ENCODE measurements at regions not wholly inside any gene's neighbourhood (a gene's known extent, or its start where the extent isn't known, plus 50 kb on each side); places are given as distances from the start of the nearest gene placed in this dataset.
A peak's percentile ranks its signal among the peaks of the same experiment; 100 is the strongest.
"Not testable (repeated sequence)": the region's sequence is repeated elsewhere in the genome, so short reads cannot be mapped to it uniquely, and the experiment has no call there.

GRCh38 chr12:100061814-100062213 lies 77.1 kb upstream of the ANKS1B start:
- Histone ChIP-seq H3K27me3 (no peaks in the 10 kb centered on the region), H3K27ac (no peak overlapping the region), H3K36me3 (peaks cover 14 to 89% (median 71%) of the 10 kb centered on the region in 4 donors), H3K4me1 (no peaks in the 10 kb centered on the region), H3K4me3 (no peak overlapping the region), H3K9me3 (peaks cover 0 to 14% (median 5%) of the 10 kb centered on the region in 4 donors)
- DNase-seq: no peak
- 82 to 93% (median 92%) methylated on average over 3 of the region's 3 CpGs for WGBS, 5 donors
- intact Hi-C loops (cut with DNase I; ENCODE audit: low total_unique reads): no loop called here
- TF ChIP-seq EP300 (IDR thresholded peaks at IDR 0.05) (no peak), POLR2A (IDR thresholded peaks at IDR 0.05) (no peak), CTCF (IDR thresholded peaks at IDR 0.05) (no peak)

GRCh38 chr12:100058482-100059029 lies 73.8 kb upstream of the ANKS1B start:
- H3K9me3 ChIP-seq: no peaks in the 10 kb centered on the region
- no peaks in the 10 kb centered on the region for H3K27me3 ChIP-seq
- 72 to 88% (median 78%) methylated on average over 3 of the region's 3 CpGs for WGBS, 5 donors
- DNase-seq: peak in 1 of 2 donors; percentile 26
- intact Hi-C loops (cut with DNase I; ENCODE audit: low total_unique reads): no loop called here
- H3K4me1 ChIP-seq: peaks cover 0 to 2% (median 0%) of the 10 kb centered on the region in 4 donors
- no peak overlapping the region for H3K27ac ChIP-seq
- peaks cover 18 to 80% (median 73%) of the 10 kb centered on the region in 4 donors for H3K36me3 ChIP-seq
- no peak for TF ChIP-seq POLR2AphosphoS5 (IDR thresholded peaks at IDR 0.05)
- H3K4me3 ChIP-seq: no peak overlapping the region

GRCh38 chr12:100046202-100046601 lies 61.5 kb upstream of the ANKS1B start:
- H3K4me3 ChIP-seq; H3K27ac ChIP-seq; H3K27me3 ChIP-seq; DNase-seq; H3K4me1 ChIP-seq; intact Hi-C loops (cut with DNase I; ENCODE audit: low total_unique reads); H3K9me3 ChIP-seq: not testable (repeated sequence)
- H3K36me3 ChIP-seq: peaks cover 18 to 85% (median 80%) of the 10 kb centered on the region in 4 donors
- 88 to 98% (median 92%) methylated on average over 3 of the region's 3 CpGs for WGBS, 5 donors

GRCh38 chr12:100044266-100044665 lies 59.5 kb upstream of the ANKS1B start:
- H3K4me3 ChIP-seq: no peak overlapping the region
- no peaks in the 10 kb centered on the region for H3K4me1 ChIP-seq
- no peaks in the 10 kb centered on the region for H3K9me3 ChIP-seq
- no peaks in the 10 kb centered on the region for H3K27me3 ChIP-seq
- intact Hi-C loops (cut with DNase I; ENCODE audit: low total_unique reads): no loop called here
- no peak for TF ChIP-seq POLR2A (IDR thresholded peaks at IDR 0.05)
- no peak for TF ChIP-seq EP300 (IDR thresholded peaks at IDR 0.05)
- TF ChIP-seq POLR2AphosphoS5 (IDR thresholded peaks at IDR 0.05): no peak
- TF ChIP-seq CTCF (IDR thresholded peaks at IDR 0.05): no peak
- H3K36me3 ChIP-seq: peaks cover 11 to 70% (median 64%) of the 10 kb centered on the region in 4 donors
- no peak for DNase-seq
- no peak overlapping the region for H3K27ac ChIP-seq
- 68 to 90% (median 76%) methylated on average over 3 of the region's 3 CpGs for WGBS, 5 donors

GRCh38 chr12:100043631-100044030 lies 58.9 kb upstream of the ANKS1B start:
- intact Hi-C loops (cut with DNase I; ENCODE audit: low total_unique reads): no loop called here
- no peak for DNase-seq
- H3K27me3 ChIP-seq: no peaks in the 10 kb centered on the region
- H3K36me3 ChIP-seq: peaks cover 11 to 69% (median 61%) of the 10 kb centered on the region in 4 donors
- H3K27ac ChIP-seq: no peak overlapping the region
- no peak for TF ChIP-seq EP300 (IDR thresholded peaks at IDR 0.05)
- TF ChIP-seq POLR2AphosphoS5 (IDR thresholded peaks at IDR 0.05): no peak
- no peak for TF ChIP-seq CTCF (IDR thresholded peaks at IDR 0.05)
- TF ChIP-seq POLR2A (IDR thresholded peaks at IDR 0.05): no peak
- H3K4me3 ChIP-seq: no peak overlapping the region
- no peaks in the 10 kb centered on the region for H3K9me3 ChIP-seq
- no peaks in the 10 kb centered on the region for H3K4me1 ChIP-seq

Measured in stomach (tissue), 8 donors.